Skeletal muscle satellite cell (primary cell): ENCODE measurements at regions not wholly inside any gene's neighbourhood (a gene's known extent, or its start where the extent isn't known, plus 50 kb on each side); places are given as distances from the start of the nearest gene placed in this dataset.

Source experiments
- H3K27me3 ChIP-seq: 2 replicates; pipeline ENCODE4 v1.7.0; 2013; ENCODE audit warnings: low read length; ENCODE audit not compliant: control insufficient read depth, insufficient read depth
- H3K36me3 ChIP-seq: 2 replicates; pipeline ENCODE4 v1.7.0; 2013; ENCODE audit warnings: mild to moderate bottlenecking, control low read depth, low read length; ENCODE audit not compliant: insufficient read depth
- H3K4me1 ChIP-seq: 2 replicates; pipeline ENCODE4 v1.7.0; 2013; ENCODE audit warnings: low read length; ENCODE audit not compliant: control insufficient read depth, insufficient read depth
- H3K4me2 ChIP-seq: 2 replicates; pipeline ENCODE4 v1.7.0; 2013; ENCODE audit warnings: mild to moderate bottlenecking, low read length
- H3K4me3 ChIP-seq: 2 replicates; pipeline ENCODE4 v1.7.0; 2013; ENCODE audit warnings: low read length
- H3K9ac ChIP-seq: 2 replicates; pipeline ENCODE4 v1.7.0; 2013; ENCODE audit warnings: mild to moderate bottlenecking, low read depth, low read length, moderate library complexity
- H3K9me3 ChIP-seq: replicated peaks from 2 replicates; pipeline ENCODE4 v1.7.0; 2013; ENCODE audit warnings: mild to moderate bottlenecking, control low read depth, low read length

- Histone ChIP-seq H3K4me3 (no peak overlapping the region), H3K27me3 (peaks cover 4% of the 10 kb centered on the region), H3K4me2 (no peak overlapping the region), H3K9ac (no peak overlapping the region), H3K36me3 (no peaks in the 10 kb centered on the region), H3K9me3 (no peaks in the 10 kb centered on the region), H3K4me1 (no peaks in the 10 kb centered on the region)
Observed at GRCh38 chr2:128444816-128445522, 126.3 kb upstream of the HS6ST1 start.

DNA sequence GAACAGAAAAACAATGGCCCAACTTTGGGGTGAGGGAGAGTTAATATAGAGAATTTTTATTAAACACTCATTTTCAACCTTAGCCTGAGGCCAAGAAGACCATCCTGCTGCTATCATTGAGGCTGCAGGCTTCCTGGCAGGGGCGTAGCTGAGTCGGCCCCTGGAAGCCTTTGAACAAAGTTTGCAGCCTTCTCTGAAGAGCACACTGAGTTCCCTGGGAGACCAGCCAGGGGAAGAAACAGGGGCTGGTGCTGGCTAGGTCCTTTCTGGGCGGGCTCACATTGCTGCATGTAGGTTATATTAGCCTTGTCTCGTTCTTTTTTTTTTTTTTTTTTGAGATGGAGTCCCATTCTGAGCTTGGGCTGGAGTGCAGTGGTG lies 126.8 kb upstream of the HS6ST1 start:
- no peak overlapping the region for H3K4me3 ChIP-seq
- no peaks in the 10 kb centered on the region for H3K9me3 ChIP-seq
- H3K9ac ChIP-seq = no peak overlapping the region
- no peaks in the 10 kb centered on the region for H3K4me1 ChIP-seq
- no peak overlapping the region for H3K4me2 ChIP-seq
- H3K27me3 ChIP-seq = peaks cover 4% of the 10 kb centered on the region
- H3K36me3 ChIP-seq = no peaks in the 10 kb centered on the region

GRCh38 chr2:128446049-128446873 lies 127.6 kb upstream of the HS6ST1 start:
- Histone ChIP-seq H3K36me3 (no peaks in the 10 kb centered on the region), H3K9ac (no peak overlapping the region), H3K9me3 (no peaks in the 10 kb centered on the region), H3K4me3 (no peak overlapping the region), H3K4me2 (no peak overlapping the region), H3K27me3 (peaks cover 4% of the 10 kb centered on the region), H3K4me1 (no peaks in the 10 kb centered on the region)

DNA sequence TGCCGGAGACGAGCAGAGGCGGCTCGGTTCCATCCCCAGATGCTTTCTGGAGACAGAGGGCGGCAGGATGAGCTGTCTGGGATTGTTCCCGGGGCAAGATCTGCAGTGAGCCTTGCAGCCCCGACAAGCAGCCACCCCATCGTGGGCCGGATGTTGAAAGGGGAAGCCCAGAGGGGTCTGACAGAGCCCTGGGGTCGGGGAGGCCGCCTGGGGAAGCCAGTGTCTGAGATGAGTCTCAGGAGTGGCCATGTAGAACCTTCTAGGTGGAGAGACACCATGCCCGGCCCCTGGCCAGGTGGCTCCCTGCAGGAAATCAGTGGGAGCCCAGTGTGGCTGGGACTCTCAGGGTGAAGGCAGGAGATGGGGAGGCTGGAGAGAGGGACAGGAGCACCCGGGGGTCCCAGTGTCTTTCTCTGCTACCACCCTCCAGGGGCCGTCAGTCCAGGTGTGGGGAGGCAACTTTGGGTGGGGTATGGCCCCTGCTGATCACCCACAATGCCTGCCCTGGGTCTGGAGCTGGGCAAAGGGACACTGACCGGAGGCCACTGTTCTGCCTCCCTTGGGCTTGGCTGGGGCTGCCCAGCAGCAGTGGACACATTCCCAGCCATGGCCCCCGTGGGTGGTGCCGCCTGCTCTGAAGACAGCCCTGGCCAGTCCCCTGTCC lies 128.3 kb upstream of the HS6ST1 start:
- H3K4me1 ChIP-seq = no peaks in the 10 kb centered on the region
- peaks cover 4% of the 10 kb centered on the region for H3K27me3 ChIP-seq
- H3K9me3 ChIP-seq = no peaks in the 10 kb centered on the region
- no peak overlapping the region for H3K4me2 ChIP-seq
- H3K9ac ChIP-seq = no peak overlapping the region
- no peak overlapping the region for H3K4me3 ChIP-seq
- H3K36me3 ChIP-seq = no peaks in the 10 kb centered on the region

DNA sequence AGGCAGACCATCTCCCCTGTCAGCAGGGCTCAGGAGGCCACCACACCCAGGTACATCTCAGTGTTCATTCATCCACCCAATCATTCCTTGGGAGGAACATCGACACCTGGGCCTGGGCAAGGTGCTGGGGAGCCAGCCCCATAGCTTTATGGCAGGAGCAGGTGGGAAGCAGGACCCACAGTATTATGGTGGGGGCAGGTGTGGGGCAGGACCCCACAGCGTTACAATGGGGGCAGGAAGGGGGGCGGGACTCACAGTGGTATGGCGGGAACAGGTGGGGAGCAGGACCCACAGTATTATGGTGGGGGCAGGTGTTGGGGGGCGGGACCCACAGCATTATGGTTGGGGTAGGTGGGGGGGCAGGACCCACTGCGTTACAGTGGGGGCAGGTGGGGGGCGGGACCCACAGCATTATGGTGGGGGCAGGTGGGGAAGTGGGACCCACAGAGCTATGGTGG lies 128.9 kb upstream of the HS6ST1 start:
- peaks cover 4% of the 10 kb centered on the region for H3K27me3 ChIP-seq
- no peak overlapping the region for H3K4me3 ChIP-seq
- no peaks in the 10 kb centered on the region for H3K9me3 ChIP-seq
- no peaks in the 10 kb centered on the region for H3K36me3 ChIP-seq
- H3K4me2 ChIP-seq = no peak overlapping the region
- H3K9ac ChIP-seq = no peak overlapping the region
- no peaks in the 10 kb centered on the region for H3K4me1 ChIP-seq

DNA sequence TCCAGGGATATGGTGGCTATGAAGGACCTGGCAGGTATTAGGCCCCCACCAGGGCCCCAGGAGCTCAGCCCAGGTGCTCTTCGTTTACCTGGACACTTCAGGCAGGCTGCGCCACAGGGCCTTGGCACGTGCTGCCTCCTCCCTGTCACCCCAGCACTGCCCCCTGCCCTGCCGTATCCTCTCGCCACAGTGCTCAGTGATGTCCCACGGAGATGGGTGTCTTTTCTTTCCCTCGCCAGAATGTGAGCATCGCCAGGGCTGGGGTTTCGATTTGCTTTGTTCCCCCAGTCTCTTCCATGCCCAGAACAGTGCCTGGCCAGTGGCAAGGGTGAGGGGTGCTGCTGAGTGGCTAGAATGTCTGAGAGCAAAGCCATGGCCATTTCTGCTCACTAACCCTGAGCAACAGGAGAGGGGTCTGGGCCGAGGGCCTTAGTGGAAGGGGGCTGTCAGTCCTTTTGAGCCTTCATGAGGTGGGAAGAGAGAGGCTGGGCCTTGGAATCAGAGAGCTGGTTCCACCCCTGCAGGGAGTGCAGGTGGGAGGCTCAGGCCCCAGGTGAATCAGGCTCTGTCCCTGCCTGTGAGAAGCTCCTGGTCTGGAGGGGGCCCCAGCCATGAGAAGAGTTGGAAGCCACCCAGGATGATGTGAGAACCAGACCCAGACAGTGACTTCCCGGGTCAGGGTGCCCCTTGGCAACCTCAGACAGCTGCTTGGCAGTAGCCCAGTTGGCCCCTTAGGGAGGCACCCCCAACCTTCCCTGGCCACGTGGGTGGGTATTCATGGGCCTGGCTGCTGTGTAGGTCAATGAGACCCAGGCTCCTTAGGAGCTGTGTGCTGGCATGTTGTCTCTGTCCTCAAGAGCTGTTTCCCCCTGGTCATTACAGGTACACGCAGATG lies 129.9 kb upstream of the HS6ST1 start:
- peaks cover 4% of the 10 kb centered on the region for H3K27me3 ChIP-seq
- H3K9ac ChIP-seq = no peak overlapping the region
- H3K4me1 ChIP-seq = no peaks in the 10 kb centered on the region
- no peaks in the 10 kb centered on the region for H3K36me3 ChIP-seq
- H3K4me2 ChIP-seq = no peak overlapping the region
- H3K9me3 ChIP-seq = no peaks in the 10 kb centered on the region
- no peak overlapping the region for H3K4me3 ChIP-seq

DNA sequence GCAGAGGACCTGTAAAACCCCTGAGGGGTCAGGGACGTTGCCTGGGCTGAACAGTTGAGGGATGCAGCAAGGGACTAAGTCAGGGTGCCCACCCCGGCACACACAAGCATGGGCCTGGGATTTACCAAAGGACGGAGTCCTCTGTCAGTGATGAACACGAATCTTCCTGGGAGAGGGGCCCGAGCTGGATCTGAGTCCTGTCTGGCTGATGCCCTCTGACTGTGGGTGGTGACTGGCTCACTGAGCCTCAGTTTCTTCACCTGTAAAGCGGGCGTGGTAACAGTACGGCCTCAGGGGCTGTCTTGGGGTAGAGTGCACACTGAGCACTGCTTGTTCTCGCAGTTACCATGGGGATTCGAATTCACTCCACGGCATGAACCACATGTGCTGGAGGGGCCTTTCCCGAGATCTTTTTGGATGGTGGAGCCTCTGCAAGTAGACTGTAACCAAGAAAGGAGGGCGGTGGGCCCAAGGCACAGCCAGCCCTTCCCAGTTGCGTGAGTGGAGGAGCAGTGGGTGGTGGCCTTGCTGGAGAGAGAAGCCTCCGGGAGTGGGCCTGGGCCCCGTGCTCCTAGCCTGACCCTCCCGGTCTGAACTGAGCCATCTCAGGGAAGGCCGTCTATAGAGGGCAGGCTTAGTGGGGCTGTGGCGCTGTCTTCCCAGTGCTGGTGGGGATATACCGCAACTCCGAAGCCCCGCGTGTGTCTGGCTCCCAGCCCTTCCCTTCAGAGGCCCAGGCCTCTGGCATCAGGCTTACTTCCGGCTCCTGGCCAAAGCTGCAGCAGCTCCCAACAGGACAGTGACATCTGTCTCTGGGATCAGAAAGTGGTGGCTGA lies 130.8 kb upstream of the HS6ST1 start:
- Histone ChIP-seq H3K4me2 (no peak overlapping the region), H3K4me1 (no peaks in the 10 kb centered on the region), H3K9me3 (no peaks in the 10 kb centered on the region), H3K9ac (no peak overlapping the region), H3K4me3 (no peak overlapping the region), H3K36me3 (no peaks in the 10 kb centered on the region), H3K27me3 (peaks cover 4% of the 10 kb centered on the region)

- Histone ChIP-seq H3K36me3 (no peaks in the 10 kb centered on the region), H3K9ac (no peak overlapping the region), H3K9me3 (no peaks in the 10 kb centered on the region), H3K4me1 (no peaks in the 10 kb centered on the region), H3K27me3 (peaks cover 4% of the 10 kb centered on the region), H3K4me2 (no peak overlapping the region), H3K4me3 (no peak overlapping the region)
Observed at GRCh38 chr2:128450211-128451024, 131.8 kb upstream of the HS6ST1 start.

DNA sequence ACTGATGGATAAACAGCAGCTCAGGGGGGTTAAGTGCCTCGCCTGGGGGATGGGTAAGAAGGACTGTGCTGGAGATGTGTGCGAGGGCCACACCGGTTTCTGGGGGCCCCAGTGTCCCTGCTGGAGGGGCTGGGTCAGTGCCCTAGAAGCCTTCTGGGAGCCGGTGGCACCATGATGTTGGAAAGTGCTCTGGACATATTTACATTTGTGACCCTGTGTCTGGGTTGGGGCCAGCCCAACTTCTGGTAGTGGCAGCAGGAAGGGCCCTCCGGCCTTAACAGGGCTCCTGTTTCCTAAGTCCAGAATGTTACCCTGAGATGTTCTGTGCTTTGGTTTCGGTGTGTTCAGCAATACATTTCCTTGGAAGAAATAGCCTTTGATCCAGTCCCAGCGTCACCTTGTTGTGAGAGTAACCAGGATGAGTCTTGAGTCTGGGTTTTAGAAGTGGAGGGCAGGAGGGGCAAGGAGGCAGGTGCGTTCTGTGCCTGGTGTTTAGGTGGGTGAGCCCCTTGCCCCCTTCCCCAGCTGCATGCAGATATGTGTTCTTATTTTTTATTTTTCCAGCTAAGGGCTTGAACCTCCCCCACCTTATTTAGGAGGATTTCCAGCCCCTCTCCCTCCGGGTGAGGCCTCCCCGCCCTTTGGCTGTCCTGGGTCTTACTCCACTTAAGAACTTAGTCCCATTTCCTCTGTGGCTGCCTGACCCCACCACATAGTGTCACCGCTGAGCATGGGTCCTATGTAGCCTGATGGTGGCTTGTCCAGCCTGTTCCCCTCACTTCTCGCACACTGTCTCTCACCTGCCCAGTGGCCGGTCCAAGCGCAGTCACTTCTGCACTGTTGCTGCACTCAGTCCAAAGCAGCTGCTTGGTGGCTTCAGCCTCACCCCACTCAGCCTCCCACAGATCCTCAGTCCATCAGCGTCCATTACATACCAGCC lies 132.7 kb upstream of the HS6ST1 start:
- no peak overlapping the region for H3K4me3 ChIP-seq
- H3K36me3 ChIP-seq = no peaks in the 10 kb centered on the region
- no peaks in the 10 kb centered on the region for H3K9me3 ChIP-seq
- no peak overlapping the region for H3K9ac ChIP-seq
- no peak overlapping the region for H3K4me2 ChIP-seq
- no peaks in the 10 kb centered on the region for H3K4me1 ChIP-seq
- H3K27me3 ChIP-seq = peaks cover under 1% of the 10 kb centered on the region
